Stimulated activated CD4-positive, alpha-beta T cell treated with anti-CD3 and anti-CD28 coated beads, Interleukin-2, amount 100 ng/mL, for 4 hours (primary cell): ENCODE measurements at regions not wholly inside any gene's neighbourhood (a gene's known extent, or its start where the extent isn't known, plus 50 kb on each side); places are given as distances from the start of the nearest gene placed in this dataset.
"Not testable (repeated sequence)": the region's sequence is repeated elsewhere in the genome, so short reads cannot be mapped to it uniquely, and the experiment has no call there.

Source experiments
- DNase-seq: peaks from one replicate; pipeline ENCODE4 v3.0.0-alpha.2; 2020; ENCODE audit warnings: low read depth

GRCh38 chr2:7847321-7847720 is 834.5 kb upstream of the ID2 start:
- no peak for DNase-seq

DNA sequence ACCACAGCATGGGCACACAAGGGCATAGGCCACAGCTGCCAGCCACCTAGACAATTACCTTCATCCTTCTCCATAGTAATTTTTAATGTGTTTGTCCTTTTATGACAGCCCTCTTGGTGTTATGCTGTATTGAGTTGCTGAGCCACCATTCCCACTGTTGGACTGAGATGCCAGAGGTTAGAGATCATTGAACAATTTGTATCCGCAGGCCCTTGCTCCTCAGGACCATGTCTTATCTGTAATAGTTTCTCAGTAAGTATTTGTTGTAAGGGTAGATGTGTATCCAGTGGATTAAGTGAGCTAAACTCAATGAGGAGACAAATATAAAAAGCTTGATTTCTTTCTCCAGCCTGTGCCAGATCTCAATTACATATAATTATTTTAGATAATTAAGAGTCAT is 832.8 kb upstream of the ID2 start:
- DNase-seq: no peak

GRCh38 chr2:7849531-7849930 is 832.3 kb upstream of the ID2 start:
- DNase-seq: no peak

DNA sequence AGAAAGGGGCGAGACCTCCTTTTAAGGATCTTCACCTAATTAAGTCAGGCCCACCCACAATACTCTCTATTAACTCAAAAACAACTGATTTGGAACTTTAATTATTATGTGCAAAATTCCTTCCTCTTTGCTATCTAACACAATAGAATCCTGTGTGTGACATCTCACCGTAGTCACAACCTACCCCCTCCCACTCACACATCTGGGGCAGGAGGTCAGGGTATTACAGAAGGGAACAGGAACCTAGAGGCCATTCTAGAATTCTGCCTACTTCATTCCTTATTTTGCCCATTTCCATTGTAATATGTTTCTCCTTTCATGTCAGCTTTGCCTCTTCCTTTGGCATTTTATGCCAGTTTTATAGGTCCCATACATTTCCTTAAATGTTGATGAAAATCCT is 829.3 kb upstream of the ID2 start:
- DNase-seq: no peak

DNA sequence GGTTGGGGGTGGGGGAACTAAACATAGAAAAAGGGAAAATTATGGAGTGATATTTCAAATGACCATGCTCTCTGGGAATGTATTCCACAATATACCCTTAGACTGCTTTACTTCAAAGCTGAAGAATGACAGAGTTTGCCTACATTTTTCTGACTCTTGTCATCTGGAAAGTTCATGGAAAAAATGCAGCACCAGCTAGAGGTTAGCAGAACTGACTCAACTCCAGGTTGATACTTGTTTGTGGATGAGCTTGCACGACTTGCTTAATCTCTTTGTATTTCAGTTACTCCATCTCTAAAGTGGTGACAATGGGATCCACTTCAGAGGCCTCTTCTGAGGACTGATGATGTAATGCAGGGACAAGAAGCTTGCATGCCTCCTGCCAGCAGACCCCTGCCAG is 824.0 kb upstream of the ID2 start:
- no peak for DNase-seq

DNA sequence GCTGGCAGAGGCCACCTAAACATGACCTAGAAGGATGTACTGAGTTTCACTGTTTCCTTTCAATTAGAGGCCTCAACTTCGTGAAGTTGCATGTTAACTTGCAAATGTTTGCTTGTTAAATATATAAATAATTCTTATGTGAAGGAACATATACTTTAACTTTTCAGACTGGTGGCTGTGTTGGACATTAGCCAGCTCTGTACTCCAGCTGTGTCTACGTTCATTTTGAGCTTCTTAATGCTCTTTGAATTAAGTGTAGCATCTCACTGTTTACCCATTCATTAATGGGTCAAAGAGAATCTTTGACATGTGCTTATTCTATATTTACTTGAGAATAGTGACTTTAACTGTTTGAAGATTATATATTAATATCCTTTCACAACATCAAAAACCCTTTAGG is 823.2 kb upstream of the ID2 start:
- no peak for DNase-seq

- no peak for DNase-seq
These were observed 821.2 kb upstream of the ID2 start for GRCh38 chr2:7860693-7861092.

GRCh38 chr2:7861910-7862702 is 819.8 kb upstream of the ID2 start:
- no peak for DNase-seq

GRCh38 chr2:7866104-7866503 is 815.8 kb upstream of the ID2 start:
- no peak for DNase-seq

- DNase-seq: no peak
These were observed 815.0 kb upstream of the ID2 start for GRCh38 chr2:7866825-7867224.

- DNase-seq: no peak
These were observed 814.0 kb upstream of the ID2 start for GRCh38 chr2:7867867-7868266.

DNA sequence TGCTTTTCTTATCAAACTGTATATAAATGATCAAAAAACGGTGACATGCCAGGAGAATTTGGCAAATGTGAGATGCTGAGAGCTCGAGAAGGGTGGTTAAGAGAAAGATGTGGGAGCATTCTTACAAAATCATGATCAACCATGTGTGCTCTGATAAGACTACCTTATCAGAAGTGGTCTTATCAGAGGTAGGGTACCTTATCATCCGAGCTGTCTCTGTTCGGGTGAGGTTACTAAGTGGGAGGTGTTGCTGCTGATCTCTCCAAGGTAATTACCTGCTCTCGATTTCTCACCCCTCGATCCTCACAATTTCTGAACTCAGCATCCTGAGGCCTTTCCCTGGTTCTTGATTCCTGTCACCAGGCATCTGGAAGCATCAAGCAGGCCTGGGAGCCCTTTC is 813.0 kb upstream of the ID2 start:
- DNase-seq: no peak

- DNase-seq: not testable (repeated sequence)
These were observed 805.4 kb upstream of the ID2 start for GRCh38 chr2:7876445-7876844.

DNA sequence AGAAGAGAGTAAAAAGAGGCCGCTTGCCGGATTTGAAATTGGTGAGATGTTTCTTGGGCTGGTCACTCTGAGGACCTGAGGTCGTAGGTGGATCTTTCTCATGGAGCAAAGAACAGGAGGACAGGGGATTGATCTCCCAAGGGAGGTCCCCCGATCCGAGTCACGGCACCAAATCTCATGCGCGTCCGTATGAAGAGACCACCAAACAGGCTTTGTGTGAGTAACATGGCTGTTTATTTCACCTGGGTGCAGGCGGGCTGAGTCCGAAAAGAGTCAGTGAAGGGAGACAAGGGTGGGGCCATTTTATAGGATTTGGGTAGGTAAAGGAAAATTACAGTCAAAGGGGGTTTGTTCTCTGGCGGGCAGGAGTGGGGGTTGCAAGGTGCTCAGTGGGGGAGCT is 803.6 kb upstream of the ID2 start:
- not testable (repeated sequence) for DNase-seq

DNA sequence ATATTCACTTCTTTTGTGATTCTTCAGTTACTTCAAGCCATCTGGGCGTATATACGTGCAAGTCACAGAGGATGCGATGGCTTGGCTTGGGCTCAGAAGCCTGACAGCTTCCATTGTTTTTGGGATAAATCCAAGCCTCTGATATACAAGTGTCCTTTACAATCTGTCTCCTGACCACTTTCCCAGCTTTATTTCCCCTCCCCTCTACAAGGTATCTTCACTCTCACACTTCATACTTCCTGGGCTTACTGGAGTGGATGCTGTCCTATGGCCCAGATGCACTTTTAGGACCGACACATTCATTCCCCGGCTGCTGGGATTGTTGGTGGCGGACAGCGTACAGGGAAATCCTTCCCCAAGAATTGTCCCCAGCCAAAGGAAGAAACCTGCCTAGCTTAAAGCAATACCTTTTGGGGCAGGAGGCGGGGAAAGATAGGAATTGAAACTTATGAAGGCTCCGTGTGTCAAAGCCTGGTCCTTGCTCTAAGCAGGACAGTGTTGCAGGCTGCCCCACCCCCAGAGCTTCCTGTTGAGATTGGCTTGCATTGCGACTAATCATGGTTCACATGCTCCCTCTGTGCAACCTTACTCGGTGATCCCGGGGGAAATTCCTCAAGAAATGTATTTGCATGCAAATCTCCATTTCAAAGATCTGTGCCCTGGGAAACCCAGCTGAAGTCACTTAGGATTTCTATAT is 802.9 kb upstream of the ID2 start:
- DNase-seq: no peak

GRCh38 chr2:7879483-7879835 is 802.4 kb upstream of the ID2 start:
- no peak for DNase-seq

GRCh38 chr2:7880126-7880525 is 801.7 kb upstream of the ID2 start:
- DNase-seq: no peak

DNA sequence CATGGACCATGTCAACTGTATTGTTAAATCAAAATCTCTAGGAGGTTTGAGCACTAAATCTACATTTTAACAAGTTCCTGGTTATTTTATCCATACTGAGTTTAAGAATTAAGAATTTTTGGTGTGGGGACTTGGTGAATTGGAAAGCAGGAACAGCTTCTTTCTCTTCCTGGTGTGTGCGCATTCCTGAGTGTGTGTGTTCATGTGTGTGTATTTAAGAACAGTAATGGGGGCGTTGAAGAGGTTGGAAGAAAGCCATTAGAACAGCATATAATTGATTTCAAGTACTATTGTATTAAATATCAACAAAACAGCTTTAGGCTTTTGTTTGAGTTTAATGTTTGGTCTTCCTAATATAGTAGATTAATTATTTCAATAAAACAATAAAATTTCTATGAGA is 801.3 kb upstream of the ID2 start:
- DNase-seq: no peak

DNA sequence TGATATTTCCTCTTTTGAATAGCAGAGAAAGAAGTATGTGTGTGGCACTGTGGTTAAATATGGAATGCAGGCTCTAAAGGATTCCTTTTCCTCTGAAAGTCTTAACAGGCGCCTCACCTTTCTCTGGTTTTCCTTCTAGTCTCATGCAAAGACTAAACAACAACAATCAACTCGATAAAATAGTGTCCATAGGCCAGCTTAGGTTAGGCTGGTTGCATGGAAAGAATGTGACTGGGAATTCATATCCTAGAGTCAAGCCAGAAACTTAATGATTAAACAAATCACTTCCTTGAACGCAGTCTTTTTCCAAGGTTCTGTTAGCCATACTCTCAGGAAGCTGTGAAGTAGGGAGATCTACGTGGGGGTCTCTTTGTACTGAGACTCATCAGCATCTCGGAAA is 800.8 kb upstream of the ID2 start:
- no peak for DNase-seq

- no peak for DNase-seq
These were observed 800.4 kb upstream of the ID2 start for GRCh38 chr2:7881466-7881865.

GRCh38 chr2:7882296-7882695 is 799.6 kb upstream of the ID2 start:
- no peak for DNase-seq

DNA sequence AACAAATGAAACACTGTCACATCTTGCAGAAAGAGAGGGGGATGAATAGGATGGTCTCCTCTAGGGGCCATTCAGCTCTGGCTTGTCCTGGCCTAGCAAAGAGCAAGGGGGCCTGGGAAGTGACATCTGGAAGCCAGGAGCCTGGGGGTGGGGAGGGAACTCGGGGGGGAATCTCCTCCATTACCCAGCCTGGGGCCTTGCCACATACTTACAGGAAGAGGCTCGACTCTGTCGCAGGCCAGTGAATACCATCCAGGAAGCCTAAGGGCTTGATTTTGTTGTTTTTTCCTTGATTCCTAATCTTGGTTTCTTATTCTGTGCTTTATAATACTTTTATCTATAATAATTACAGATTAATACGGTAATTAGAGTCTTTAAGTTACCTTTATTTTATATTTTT is 797.5 kb upstream of the ID2 start:
- DNase-seq: no peak

DNA sequence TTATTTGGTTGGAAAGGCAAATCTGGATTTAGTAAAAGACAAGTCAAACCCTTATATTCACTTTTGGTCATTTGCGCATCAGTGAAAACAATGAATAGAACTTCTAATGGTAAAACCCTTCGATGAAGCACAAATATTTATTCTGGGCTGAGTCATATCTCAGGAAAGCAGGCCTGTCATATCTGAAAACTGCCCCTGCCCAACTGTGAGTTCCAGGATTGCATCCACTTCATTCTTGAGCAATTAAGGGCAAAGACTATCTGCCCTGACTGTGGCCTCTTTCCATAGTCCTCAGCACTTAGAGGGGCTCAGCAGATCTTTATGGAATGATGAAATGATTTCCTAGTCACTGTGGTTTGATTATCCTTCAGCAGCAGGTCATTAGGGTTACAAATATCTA is 795.2 kb upstream of the ID2 start:
- DNase-seq: no peak

- DNase-seq: no peak
These were observed 794.4 kb upstream of the ID2 start for GRCh38 chr2:7887441-7887840.
